PC-9 (cell line): ENCODE measurements at regions not wholly inside any gene's neighbourhood (a gene's known extent, or its start where the extent isn't known, plus 50 kb on each side); places are given as distances from the start of the nearest gene placed in this dataset.

ENCODE experiments used
- EZH2 ChIP-seq: fragments of 200-600 bp; sonication (generic); IDR thresholded peaks from 2 replicates; pipeline ENCODE4 v1.8.0; 2017; ENCODE audit warnings: antibody characterized with exemption, low read depth
- TF ChIP-seq, protein P1 (sequence below): fragments of 200-600 bp; sonication (generic); conservative IDR thresholded peaks from 2 replicates; pipeline ENCODE4 v1.6.1; 2017; ENCODE audit warnings: mixed run types, antibody characterized with exemption, mild to moderate bottlenecking, moderate library complexity

DNA sequence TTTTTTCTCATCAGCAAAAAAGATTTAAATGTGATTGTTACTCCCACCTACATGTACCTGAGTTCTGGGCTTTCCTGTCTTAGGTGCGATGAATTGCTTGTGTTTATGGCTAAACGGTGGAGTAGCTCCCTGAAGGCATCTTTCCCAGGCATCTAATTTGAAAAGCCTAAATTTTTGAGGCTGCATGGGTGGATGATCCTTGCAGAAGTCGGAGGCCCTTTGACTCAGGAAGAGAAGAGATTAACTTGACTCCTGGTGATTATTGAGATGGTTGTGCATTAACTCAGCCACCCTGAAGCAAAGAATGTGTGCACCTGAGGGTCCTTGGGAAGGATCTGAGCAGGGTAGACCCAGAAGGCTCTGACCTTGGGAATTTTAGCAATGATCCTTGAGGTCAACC lies 155.6 kb upstream of the SEMA3C start:
- TF ChIP-seq, protein P1, sequence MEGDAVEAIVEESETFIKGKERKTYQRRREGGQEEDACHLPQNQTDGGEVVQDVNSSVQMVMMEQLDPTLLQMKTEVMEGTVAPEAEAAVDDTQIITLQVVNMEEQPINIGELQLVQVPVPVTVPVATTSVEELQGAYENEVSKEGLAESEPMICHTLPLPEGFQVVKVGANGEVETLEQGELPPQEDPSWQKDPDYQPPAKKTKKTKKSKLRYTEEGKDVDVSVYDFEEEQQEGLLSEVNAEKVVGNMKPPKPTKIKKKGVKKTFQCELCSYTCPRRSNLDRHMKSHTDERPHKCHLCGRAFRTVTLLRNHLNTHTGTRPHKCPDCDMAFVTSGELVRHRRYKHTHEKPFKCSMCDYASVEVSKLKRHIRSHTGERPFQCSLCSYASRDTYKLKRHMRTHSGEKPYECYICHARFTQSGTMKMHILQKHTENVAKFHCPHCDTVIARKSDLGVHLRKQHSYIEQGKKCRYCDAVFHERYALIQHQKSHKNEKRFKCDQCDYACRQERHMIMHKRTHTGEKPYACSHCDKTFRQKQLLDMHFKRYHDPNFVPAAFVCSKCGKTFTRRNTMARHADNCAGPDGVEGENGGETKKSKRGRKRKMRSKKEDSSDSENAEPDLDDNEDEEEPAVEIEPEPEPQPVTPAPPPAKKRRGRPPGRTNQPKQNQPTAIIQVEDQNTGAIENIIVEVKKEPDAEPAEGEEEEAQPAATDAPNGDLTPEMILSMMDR: no peak
- no peak for TF ChIP-seq EZH2
